ENCODE measurements at regions not wholly inside any gene's neighbourhood (a gene's known extent, or its start where the extent isn't known, plus 50 kb on each side); places are given as distances from the start of the nearest gene placed in this dataset.
"Not testable (repeated sequence)": the region's sequence is repeated elsewhere in the genome, so short reads cannot be mapped to it uniquely, and the experiment has no call there.

- no peak for DNase-seq
Measured at GRCh38 chr7:114364151-114364550, 50.5 kb upstream of the FOXP2 start.

- DNase-seq: no peak
Measured at GRCh38 chr7:114363292-114363691, 51.3 kb upstream of the FOXP2 start.

GRCh38 chr7:114358911-114359310 is 55.7 kb upstream of the FOXP2 start:
- DNase-seq: no peak

- no peak for DNase-seq
Measured at GRCh38 chr7:114356133-114356532, 58.5 kb upstream of the FOXP2 start.

- no peak for DNase-seq
Measured at GRCh38 chr7:114354306-114354705, 60.3 kb upstream of the FOXP2 start.

GRCh38 chr7:114345494-114345893 is 69.1 kb upstream of the FOXP2 start:
- DNase-seq: no peak

GRCh38 chr7:114343949-114344708 is 70.5 kb upstream of the FOXP2 start:
- DNase-seq: no peak

GRCh38 chr7:114342431-114343179 is 72.0 kb upstream of the FOXP2 start:
- DNase-seq: no peak

GRCh38 chr7:114341648-114342047 is 73.0 kb upstream of the FOXP2 start:
- no peak for DNase-seq

GRCh38 chr7:114334989-114335388 is 79.6 kb upstream of the FOXP2 start:
- no peak for DNase-seq

GRCh38 chr7:114329458-114329857 is 85.2 kb upstream of the FOXP2 start:
- DNase-seq: not testable (repeated sequence)

GRCh38 chr7:114317450-114318098 is 97.0 kb upstream of the FOXP2 start:
- DNase-seq: no peak

GRCh38 chr7:114312649-114313048 is 102.0 kb upstream of the FOXP2 start:
- DNase-seq: no peak

GRCh38 chr7:114310345-114311110 is 104.1 kb upstream of the FOXP2 start:
- DNase-seq: no peak

GRCh38 chr7:114309729-114310128 is 104.9 kb upstream of the FOXP2 start:
- no peak for DNase-seq

- DNase-seq: no peak
Measured at GRCh38 chr7:114303301-114303700, 111.3 kb upstream of the FOXP2 start.

- no peak for DNase-seq
Measured at GRCh38 chr7:114302858-114303257, 111.8 kb upstream of the FOXP2 start.

- DNase-seq: no peak
Measured at GRCh38 chr7:114298011-114298410, 116.6 kb upstream of the FOXP2 start.

GRCh38 chr7:114297121-114297520 is 117.5 kb upstream of the FOXP2 start:
- DNase-seq: no peak

GRCh38 chr7:114295522-114295921 is 119.1 kb upstream of the FOXP2 start:
- DNase-seq: no peak

GRCh38 chr7:114294036-114294435 is 120.6 kb upstream of the FOXP2 start:
- no peak for DNase-seq

GRCh38 chr7:114293289-114294012 is 121.2 kb upstream of the FOXP2 start:
- DNase-seq: no peak
